Hepatocyte (in vitro differentiated cells): ENCODE measurements at regions not wholly inside any gene's neighbourhood (a gene's known extent, or its start where the extent isn't known, plus 50 kb on each side); places are given as distances from the start of the nearest gene placed in this dataset.

Experiments
- EZH2phosphoT487 ChIP-seq: fragments of 200-600 bp; sonication (generic); IDR thresholded peaks from one replicate; pipeline ENCODE4 v1.6.1; 2018; ENCODE audit warnings: antibody characterized with exemption, mild to moderate bottlenecking, low read depth, moderate library complexity; ENCODE audit not compliant: unreplicated experiment, severe bottlenecking
- TF ChIP-seq, protein P1 (sequence below): fragments of 200-600 bp; sonication (generic); IDR thresholded peaks from 2 replicates; pipeline ENCODE4 v1.5.1; 2016; ENCODE audit warnings: antibody characterized with exemption, mild to moderate bottlenecking; ENCODE audit not compliant: poor library complexity

DNA sequence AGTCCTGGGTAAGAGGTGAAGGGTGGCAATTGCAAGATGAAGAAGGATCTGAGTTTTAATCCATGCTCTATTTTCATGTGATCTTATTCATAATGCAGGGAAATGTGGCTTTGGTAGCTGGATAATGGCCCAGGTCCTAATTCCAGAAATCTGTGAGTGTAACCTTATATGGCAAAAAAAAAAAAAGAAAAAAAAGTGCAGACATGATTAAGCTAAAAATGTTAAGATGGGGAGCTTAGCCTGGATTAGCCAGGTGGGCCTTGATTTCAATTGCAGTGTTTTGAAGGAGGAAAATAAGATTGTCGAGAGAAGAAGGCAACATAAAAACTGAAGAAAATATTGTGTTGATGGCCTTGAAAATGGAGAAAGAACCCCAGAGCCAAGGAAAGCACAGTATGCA is 867.7 kb upstream of the HS3ST1 start:
- TF ChIP-seq, protein P1, sequence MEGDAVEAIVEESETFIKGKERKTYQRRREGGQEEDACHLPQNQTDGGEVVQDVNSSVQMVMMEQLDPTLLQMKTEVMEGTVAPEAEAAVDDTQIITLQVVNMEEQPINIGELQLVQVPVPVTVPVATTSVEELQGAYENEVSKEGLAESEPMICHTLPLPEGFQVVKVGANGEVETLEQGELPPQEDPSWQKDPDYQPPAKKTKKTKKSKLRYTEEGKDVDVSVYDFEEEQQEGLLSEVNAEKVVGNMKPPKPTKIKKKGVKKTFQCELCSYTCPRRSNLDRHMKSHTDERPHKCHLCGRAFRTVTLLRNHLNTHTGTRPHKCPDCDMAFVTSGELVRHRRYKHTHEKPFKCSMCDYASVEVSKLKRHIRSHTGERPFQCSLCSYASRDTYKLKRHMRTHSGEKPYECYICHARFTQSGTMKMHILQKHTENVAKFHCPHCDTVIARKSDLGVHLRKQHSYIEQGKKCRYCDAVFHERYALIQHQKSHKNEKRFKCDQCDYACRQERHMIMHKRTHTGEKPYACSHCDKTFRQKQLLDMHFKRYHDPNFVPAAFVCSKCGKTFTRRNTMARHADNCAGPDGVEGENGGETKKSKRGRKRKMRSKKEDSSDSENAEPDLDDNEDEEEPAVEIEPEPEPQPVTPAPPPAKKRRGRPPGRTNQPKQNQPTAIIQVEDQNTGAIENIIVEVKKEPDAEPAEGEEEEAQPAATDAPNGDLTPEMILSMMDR = no peak
- no peak for TF ChIP-seq EZH2phosphoT487
